Activated T-helper 1 cell treated with anti-CD3 and anti-CD28 coated beads, Interleukin-12 subunit alpha, Interleukin-12 subunit beta, Interleukin-2, Interleukin-4 antibody, amounts not matched to agents 30 ng/mL and 10 ng/mL and 1 ng/mL, durations not matched to agents 14 hours and 24 hours and 36 hours (primary cell): ENCODE measurements at regions not wholly inside any gene's neighbourhood (a gene's known extent, or its start where the extent isn't known, plus 50 kb on each side); places are given as distances from the start of the nearest gene placed in this dataset.

ENCODE experiments used
- DNase-seq: peaks from one replicate; pipeline ENCODE4 v3.0.0; 2021; ENCODE audit warnings: low spot score
- H3K27ac Mint-ChIP-seq: one replicate; pipeline ENCODE4 v1.8.0; 2021; ENCODE audit warnings: mild to moderate bottlenecking, mixed read lengths
- H3K27me3 Mint-ChIP-seq: one replicate; pipeline ENCODE4 v1.8.0; 2022; ENCODE audit warnings: mild to moderate bottlenecking, moderate library complexity, mixed read lengths; ENCODE audit not compliant: insufficient read depth
- H3K36me3 Mint-ChIP-seq: one replicate; pipeline ENCODE4 v1.8.0; 2021; ENCODE audit warnings: low read depth, mixed read lengths
- H3K4me1 Mint-ChIP-seq: one replicate; pipeline ENCODE4 v1.8.0; 2021; ENCODE audit warnings: low read depth, mixed read lengths
- H3K4me3 Mint-ChIP-seq: one replicate; pipeline ENCODE4 v1.8.0; 2021; ENCODE audit warnings: mild to moderate bottlenecking, moderate library complexity, mixed read lengths
- H3K9me3 Mint-ChIP-seq: one replicate; pipeline ENCODE4 v1.8.0; 2021; ENCODE audit warnings: mixed read lengths
- intact Hi-C: fragments of 100-400 bp; cut with micrococcal nuclease; formaldehyde crosslinking; loops from one replicate; pipeline ENCODE4 v1.15.1; 2024

DNA sequence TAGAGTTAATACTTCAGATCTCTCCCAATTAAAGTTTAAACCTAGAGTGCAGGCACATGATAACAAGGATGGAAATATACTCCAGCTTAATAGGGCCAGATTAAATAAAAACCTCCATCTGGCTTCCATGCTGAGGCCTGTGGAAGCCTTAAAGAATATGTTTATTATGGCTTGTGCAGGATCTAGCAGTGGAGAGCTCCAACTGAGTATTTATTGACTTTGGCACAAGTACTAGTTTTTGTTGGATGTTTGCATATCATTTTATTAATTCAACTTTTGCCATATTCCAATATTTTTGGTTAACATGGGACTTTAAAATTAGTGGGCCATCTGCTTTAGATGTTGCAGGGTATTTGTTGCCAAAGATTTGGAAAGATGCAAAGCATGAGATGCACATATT is 860.4 kb upstream of the SOX11 start:
- Mint-ChIP-seq H3K27me3 (no peaks in the 10 kb centered on the region), H3K27ac (no peak overlapping the region), H3K36me3 (no peaks in the 10 kb centered on the region), H3K4me3 (no peak overlapping the region), H3K9me3 (no peaks in the 10 kb centered on the region), H3K4me1 (no peaks in the 10 kb centered on the region)
- intact Hi-C loops: no loop called here
- DNase-seq: no peak

DNA sequence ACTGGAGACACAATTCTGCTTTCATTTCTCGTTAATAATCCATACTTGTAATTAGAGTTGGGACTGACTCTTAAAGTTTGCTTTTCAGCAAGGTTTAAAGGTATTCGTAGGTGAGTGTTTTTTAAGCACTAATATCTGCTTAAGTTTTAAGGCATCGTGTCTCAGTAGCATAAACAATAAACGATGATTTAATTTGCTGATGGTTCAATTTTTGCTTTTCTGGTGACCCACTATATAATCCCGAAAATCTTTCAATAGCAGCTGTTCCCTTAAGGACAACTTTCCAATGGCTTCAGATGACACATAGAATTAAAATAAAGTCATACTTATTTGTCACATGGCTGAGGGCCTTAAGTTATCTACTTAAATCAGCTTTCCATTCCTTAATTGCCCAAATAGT is 859.5 kb upstream of the SOX11 start:
- DNase-seq: no peak
- H3K4me3 Mint-ChIP-seq: no peak overlapping the region
- no peaks in the 10 kb centered on the region for H3K36me3 Mint-ChIP-seq
- no peaks in the 10 kb centered on the region for H3K9me3 Mint-ChIP-seq
- H3K27ac Mint-ChIP-seq: no peak overlapping the region
- H3K27me3 Mint-ChIP-seq: no peaks in the 10 kb centered on the region
- H3K4me1 Mint-ChIP-seq: no peaks in the 10 kb centered on the region
- intact Hi-C loops: no loop called here

DNA sequence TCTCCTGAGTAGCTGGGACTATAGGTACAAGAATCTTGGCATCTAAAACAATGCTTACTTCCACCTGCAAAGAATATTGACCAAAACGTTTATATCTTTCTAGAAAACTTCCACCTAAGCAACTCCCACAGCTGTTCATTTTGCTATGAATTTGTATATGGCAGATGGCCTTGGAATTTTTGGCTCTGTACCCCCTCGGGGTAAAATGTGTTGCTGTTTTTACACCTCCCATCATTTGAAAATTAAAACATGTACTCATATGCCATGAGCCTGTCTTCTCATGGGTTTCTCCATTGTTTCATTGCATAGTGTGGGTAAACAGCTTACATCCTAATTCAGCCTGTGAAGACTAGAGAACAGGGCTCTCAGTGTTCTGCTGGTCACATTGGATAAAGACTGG is 853.6 kb upstream of the SOX11 start:
- Mint-ChIP-seq H3K36me3 (no peaks in the 10 kb centered on the region), H3K4me3 (no peak overlapping the region), H3K9me3 (no peaks in the 10 kb centered on the region), H3K27ac (no peak overlapping the region), H3K27me3 (no peaks in the 10 kb centered on the region), H3K4me1 (no peaks in the 10 kb centered on the region)
- DNase-seq: no peak
- intact Hi-C loops: no loop called here

DNA sequence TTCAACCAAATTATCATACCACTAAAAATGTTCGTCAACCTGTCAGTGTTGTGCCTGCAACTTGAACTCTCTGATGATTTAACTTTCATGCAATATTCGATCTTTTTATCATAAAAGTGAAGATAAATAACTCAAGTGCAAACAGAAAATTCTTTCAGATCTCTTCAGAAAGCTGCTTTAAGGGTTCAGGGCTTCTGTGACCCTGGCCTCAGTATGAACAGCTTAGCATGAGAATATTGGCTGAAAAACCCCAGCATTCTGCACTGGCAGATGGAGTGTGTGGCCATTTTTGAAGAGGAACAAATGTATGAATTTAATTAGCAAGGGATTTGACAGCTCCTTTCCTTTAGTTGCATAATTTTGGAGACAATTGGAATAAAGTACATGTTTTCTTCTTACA is 851.4 kb upstream of the SOX11 start:
- no peak overlapping the region for H3K27ac Mint-ChIP-seq
- peaks cover 6% of the 10 kb centered on the region for H3K9me3 Mint-ChIP-seq
- no peak overlapping the region for H3K4me3 Mint-ChIP-seq
- no peaks in the 10 kb centered on the region for H3K4me1 Mint-ChIP-seq
- no peak for DNase-seq
- intact Hi-C loops: no loop called here
- H3K27me3 Mint-ChIP-seq: no peaks in the 10 kb centered on the region
- no peaks in the 10 kb centered on the region for H3K36me3 Mint-ChIP-seq

DNA sequence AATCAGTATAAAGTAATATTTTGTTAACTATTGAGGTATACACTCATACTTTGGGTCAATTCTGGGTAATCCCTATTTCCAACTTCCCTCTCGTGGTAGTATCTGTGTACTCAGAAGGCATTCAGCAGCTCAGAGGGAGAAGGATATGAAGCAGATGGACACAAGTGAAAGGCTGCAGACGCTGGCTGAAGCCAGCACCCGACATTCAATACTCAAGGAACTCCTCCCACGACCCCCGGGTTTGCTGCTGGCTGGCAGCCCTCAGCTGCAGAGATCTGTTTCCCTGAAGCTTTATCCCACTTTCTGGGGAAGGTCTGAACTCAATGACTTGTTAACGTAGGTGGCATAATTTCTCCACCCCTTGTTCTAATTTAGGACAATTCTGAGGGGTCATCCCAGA is 847.3 kb upstream of the SOX11 start:
- no peaks in the 10 kb centered on the region for H3K4me1 Mint-ChIP-seq
- H3K36me3 Mint-ChIP-seq: no peaks in the 10 kb centered on the region
- no peak for DNase-seq
- no peaks in the 10 kb centered on the region for H3K27me3 Mint-ChIP-seq
- H3K9me3 Mint-ChIP-seq: peaks cover 6% of the 10 kb centered on the region
- no peak overlapping the region for H3K4me3 Mint-ChIP-seq
- intact Hi-C loops: no loop called here
- H3K27ac Mint-ChIP-seq: no peak overlapping the region

DNA sequence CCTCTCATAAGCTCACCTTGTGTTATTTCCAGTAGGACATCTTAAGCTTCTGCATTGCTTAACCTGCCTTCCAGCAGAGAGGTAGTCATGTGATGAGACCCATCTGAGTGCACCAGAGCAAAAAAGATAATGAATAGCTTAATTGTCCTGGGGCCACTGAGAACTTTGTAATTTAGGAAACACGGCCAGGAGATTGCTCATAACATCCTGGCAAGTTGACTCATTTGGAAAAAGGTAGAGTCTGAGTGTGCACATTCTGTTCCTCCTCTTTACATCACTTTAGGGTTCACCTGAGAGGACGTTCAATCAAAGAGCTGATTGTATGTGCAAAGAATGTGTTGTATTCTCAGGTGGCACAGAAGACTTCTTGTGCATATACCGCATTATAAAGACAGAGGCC is 830.2 kb upstream of the SOX11 start:
- no peaks in the 10 kb centered on the region for H3K36me3 Mint-ChIP-seq
- no peaks in the 10 kb centered on the region for H3K4me1 Mint-ChIP-seq
- H3K27ac Mint-ChIP-seq: no peak overlapping the region
- no peak overlapping the region for H3K4me3 Mint-ChIP-seq
- H3K27me3 Mint-ChIP-seq: no peaks in the 10 kb centered on the region
- H3K9me3 Mint-ChIP-seq: peaks cover 8% of the 10 kb centered on the region
- intact Hi-C loops: no loop called here
- no peak for DNase-seq

DNA sequence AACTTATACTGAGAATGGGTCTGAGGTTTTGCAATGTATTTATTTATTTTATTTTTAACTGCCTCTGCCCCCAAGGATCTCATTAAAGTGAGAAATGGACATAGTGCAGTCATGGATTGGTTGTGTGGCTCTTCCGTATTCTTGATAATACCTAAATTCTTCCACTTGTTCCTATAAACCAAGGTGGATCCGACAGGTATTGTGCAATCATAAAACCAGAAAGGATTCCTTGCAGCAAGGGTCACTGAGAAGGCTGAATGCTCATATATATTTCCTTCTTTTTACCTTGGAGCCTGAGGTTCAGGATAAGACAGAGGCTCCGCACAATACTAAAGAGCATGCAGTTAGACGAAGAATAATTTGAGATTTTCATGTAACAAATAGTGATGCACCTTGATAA is 826.0 kb upstream of the SOX11 start:
- DNase-seq: no peak
- H3K27me3 Mint-ChIP-seq: no peaks in the 10 kb centered on the region
- no peak overlapping the region for H3K27ac Mint-ChIP-seq
- no peaks in the 10 kb centered on the region for H3K9me3 Mint-ChIP-seq
- intact Hi-C loops: no loop called here
- no peak overlapping the region for H3K4me3 Mint-ChIP-seq
- no peaks in the 10 kb centered on the region for H3K36me3 Mint-ChIP-seq
- no peaks in the 10 kb centered on the region for H3K4me1 Mint-ChIP-seq

DNA sequence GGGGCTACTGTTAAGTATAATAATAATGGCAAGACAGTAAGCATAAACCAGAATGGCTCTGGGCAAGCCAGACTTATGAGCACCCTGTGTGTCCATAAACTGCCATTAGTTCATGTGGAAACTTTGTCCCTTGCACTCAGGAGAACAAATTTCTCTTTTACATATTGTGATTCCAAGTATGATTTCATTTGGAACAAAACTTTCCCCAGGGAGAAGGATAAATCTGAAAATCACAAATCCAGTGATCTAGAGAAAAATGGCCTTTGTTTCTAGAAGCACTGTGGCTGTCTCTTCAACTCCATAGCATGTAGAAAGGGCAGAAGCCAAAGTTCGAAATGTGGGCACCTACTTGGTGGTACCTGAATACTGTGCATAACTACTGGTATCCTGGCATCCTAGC is 823.7 kb upstream of the SOX11 start:
- intact Hi-C loops: no loop called here
- no peak overlapping the region for H3K4me3 Mint-ChIP-seq

DNA sequence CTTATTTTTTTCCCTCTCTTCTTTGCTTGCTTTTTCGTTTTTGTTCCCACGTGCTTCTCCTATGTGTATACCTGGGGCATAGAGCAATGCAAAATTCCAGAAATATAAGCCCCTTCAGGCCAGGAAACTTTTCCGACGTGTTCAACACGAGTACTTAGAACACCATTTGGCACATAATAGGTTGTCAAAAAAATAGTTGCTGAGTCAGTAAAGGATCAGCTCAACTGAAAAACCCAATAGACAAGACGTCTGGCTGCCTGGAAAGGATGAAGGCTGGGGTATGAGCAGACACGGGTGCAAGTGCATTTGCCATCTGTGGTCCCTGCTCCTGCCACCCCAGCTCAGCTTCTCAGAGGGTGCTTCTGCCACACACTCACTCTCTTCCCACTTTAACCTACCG is 823.0 kb upstream of the SOX11 start:
- no peaks in the 10 kb centered on the region for H3K4me1 Mint-ChIP-seq
- no peaks in the 10 kb centered on the region for H3K36me3 Mint-ChIP-seq
- no peak overlapping the region for H3K4me3 Mint-ChIP-seq
- DNase-seq: no peak
- H3K9me3 Mint-ChIP-seq: no peaks in the 10 kb centered on the region
- no peaks in the 10 kb centered on the region for H3K27me3 Mint-ChIP-seq
- no peak overlapping the region for H3K27ac Mint-ChIP-seq
- intact Hi-C loops: no loop called here

More for the DNA sequence above, 823.7 kb upstream of the SOX11 start:
- no peaks in the 10 kb centered on the region for H3K27me3 Mint-ChIP-seq
- no peak for DNase-seq
- H3K4me1 Mint-ChIP-seq: no peaks in the 10 kb centered on the region
- H3K27ac Mint-ChIP-seq: no peak overlapping the region
- no peaks in the 10 kb centered on the region for H3K36me3 Mint-ChIP-seq
- no peaks in the 10 kb centered on the region for H3K9me3 Mint-ChIP-seq

DNA sequence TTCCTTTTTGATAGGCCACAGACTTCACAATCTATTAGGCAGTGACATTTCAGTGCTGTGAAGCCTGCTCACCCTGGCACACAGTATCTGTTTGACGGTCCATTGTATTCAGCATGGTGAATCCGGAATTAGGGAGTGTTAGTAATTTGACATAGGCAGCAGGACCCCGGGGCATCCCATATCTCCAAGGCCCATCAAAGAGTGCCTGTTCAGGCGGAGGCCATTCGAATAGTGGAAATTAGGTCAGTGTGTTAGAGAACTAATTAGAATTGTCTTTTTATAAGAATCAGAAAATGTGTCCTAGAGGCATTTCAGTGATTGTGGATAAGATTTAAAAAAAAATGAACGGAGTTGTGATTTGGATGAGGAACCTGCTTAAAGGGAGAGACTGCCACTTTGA is 818.8 kb upstream of the SOX11 start:
- peaks cover 6% of the 10 kb centered on the region for H3K9me3 Mint-ChIP-seq
- no peaks in the 10 kb centered on the region for H3K4me1 Mint-ChIP-seq
- intact Hi-C loops: no loop called here
- H3K27ac Mint-ChIP-seq: no peak overlapping the region
- DNase-seq: no peak
- H3K4me3 Mint-ChIP-seq: no peak overlapping the region
- H3K27me3 Mint-ChIP-seq: no peaks in the 10 kb centered on the region
- H3K36me3 Mint-ChIP-seq: no peaks in the 10 kb centered on the region

DNA sequence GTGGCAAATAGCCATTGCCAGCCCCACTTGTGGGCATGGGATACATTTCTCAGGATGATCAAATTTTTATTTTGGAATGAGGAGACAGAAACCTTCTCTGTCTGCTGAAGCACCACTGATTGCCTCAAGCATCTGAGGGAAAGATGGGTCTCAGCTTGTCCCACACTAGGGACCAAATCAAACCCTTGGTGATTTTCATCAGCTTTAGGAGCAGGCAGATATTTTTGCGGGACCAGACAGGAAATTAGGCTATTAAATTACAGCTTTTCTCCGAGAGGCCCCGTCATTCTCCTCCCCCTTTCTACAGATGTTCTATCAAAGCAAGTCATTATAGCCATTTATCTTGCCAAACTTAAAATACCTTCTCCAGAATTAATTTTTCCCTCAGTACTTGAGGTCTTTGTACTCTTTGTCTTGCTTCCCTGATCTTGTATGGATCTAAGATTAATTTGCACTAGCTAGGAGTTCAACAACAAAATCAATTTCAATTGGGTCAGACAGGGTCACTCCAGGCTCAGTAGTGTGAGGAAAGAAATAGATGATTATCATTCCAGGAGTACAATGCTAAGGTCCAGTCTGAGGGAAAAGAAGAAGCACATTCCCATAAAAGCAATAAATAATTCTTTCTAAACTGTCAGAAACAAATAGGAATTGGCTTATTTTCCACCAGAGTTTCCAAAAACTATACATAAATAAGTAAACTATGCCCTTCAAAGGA is 818.1 kb upstream of the SOX11 start:
- DNase-seq: no peak
- Mint-ChIP-seq H3K36me3 (no peaks in the 10 kb centered on the region), H3K4me3 (no peak overlapping the region), H3K9me3 (peaks cover 6% of the 10 kb centered on the region), H3K27ac (no peak overlapping the region), H3K4me1 (no peaks in the 10 kb centered on the region), H3K27me3 (no peaks in the 10 kb centered on the region)
- intact Hi-C loops: no loop called here

DNA sequence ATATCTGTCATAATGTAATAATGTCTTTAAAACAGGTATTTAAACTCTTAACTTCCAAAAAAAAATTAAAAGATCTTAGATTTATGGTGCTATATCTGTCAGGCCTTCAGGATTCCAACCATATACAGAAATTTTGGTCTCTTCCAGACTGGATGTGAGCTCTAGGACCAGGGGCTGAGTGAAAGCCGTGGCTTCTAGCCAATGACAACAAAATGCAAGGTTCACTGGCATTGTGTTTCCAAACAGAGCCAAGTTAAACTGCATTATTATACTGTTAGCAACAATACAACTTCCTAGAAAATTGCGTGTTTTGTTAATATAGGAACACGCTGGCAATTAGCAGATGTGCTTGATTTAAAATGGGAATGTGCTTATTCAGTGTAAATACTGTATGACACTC is 809.8 kb upstream of the SOX11 start:
- no peaks in the 10 kb centered on the region for H3K27me3 Mint-ChIP-seq
- peaks cover 13% of the 10 kb centered on the region for H3K9me3 Mint-ChIP-seq
- H3K4me1 Mint-ChIP-seq: no peaks in the 10 kb centered on the region
- intact Hi-C loops: no loop called here
- no peak overlapping the region for H3K27ac Mint-ChIP-seq
- DNase-seq: no peak
- no peaks in the 10 kb centered on the region for H3K36me3 Mint-ChIP-seq
- no peak overlapping the region for H3K4me3 Mint-ChIP-seq

DNA sequence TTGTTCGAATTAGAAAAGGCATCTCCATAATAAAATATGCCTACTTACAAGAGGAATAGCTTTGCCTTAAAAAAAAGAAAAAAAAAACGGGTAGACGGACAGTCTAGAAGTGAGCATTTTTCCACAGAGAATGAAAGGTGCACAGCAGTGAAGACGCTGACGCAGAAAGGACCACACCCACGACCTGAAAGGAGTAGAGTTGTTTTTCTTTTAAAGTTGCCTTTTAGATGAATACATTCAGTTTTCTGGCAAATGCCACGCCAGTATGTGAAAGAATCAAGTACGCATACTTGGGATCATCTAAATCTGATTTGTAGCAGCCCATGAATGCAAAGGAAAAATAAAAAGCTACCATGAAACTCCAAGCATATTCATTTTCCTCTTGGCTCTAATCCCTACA is 809.2 kb upstream of the SOX11 start:
- no peak for DNase-seq
- Mint-ChIP-seq H3K9me3 (peaks cover 13% of the 10 kb centered on the region), H3K27ac (no peak overlapping the region), H3K4me3 (no peak overlapping the region), H3K4me1 (no peaks in the 10 kb centered on the region), H3K27me3 (no peaks in the 10 kb centered on the region), H3K36me3 (no peaks in the 10 kb centered on the region)
- intact Hi-C loops: no loop called here

DNA sequence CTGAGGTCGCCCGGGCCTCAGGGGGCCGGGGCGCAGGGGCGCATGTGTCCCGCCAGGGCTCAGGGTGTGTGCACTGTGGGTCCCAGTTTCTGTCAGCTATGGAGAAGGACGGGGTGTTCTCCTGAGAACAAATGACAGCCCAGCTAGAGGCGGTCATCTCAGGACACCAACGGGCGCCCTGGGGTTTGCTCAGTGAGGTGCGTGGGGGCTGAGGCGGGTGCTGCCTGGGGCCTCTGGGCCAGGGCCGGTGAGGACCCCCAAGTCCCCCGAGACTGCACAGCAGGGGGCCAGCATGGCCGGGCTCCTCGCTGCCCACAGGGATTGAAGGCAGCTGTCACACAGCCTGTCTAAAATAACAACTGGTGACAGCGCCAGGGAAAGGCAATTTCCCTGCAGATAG is 808.8 kb upstream of the SOX11 start:
- no peak overlapping the region for H3K27ac Mint-ChIP-seq
- H3K27me3 Mint-ChIP-seq: no peaks in the 10 kb centered on the region
- no peak for DNase-seq
- intact Hi-C loops: no loop called here
- no peaks in the 10 kb centered on the region for H3K36me3 Mint-ChIP-seq
- peaks cover 13% of the 10 kb centered on the region for H3K9me3 Mint-ChIP-seq
- no peak overlapping the region for H3K4me3 Mint-ChIP-seq
- H3K4me1 Mint-ChIP-seq: no peaks in the 10 kb centered on the region
